HT-29 (cell line): ENCODE measurements at regions not wholly inside any gene's neighbourhood (a gene's known extent, or its start where the extent isn't known, plus 50 kb on each side); places are given as distances from the start of the nearest gene placed in this dataset.

Experiments
- DNase-seq: peaks from one replicate; pipeline ENCODE4 v3.0.0-alpha.2; 2015; ENCODE audit warnings: low spot score

DNA sequence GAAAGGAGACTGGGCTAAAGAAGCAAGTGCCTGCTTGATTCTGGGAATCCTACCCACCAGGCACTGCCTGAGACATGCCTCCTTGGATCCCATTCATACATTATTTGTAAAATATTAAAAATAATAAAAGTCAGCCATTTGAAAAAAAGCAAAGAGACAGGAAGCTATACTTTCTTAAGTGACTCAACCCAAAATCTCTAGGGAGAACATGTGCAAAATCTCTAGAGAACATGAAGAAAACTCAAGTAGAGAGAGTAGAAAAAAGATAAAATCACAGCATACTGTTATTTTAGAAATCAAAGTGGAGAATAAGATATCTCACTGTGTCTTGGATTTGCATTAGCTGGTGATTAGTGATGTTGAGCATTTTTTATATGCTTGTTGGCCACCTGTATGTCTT is 197.2 kb upstream of the GGTLC1 start:
- no peak for DNase-seq

DNA sequence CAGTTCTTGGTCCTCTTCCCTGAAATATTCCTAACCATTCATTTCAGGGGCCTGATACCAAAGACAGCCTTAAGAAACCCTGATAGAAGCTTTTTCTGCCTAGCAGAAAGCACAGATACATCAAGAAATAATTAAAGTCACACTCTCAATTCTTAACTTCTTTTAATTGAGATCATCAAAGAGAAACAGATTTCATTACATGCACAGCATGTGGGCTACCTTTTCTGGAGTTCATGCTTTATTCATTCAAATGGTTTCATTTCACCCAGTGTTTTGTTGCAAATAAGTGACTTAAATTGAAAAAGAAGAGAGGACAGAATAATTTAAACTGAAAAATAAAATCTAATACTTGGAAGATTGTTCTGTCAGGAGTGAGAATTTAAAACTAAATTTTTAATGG is 192.6 kb upstream of the GGTLC1 start:
- DNase-seq, result no peak

DNA sequence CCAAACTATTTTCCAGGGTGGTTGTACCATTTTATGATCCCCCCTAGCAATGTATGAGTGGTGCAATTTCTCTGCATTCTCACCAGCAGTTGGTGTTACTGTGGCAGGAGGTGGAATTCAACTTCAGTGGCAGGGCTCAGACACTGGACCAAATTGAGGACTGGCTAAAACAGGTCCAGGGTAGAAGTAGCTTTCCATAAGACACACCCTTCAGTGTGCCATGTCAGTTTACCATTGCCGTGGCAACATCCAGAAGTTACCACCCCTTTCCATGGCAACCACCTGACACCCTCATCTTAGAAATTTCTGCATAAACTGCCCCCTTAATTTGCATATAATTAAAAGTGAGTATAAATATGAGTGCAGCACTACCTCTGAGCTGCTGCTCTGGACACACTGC is 180.7 kb upstream of the GGTLC1 start:
- no peak for DNase-seq

DNA sequence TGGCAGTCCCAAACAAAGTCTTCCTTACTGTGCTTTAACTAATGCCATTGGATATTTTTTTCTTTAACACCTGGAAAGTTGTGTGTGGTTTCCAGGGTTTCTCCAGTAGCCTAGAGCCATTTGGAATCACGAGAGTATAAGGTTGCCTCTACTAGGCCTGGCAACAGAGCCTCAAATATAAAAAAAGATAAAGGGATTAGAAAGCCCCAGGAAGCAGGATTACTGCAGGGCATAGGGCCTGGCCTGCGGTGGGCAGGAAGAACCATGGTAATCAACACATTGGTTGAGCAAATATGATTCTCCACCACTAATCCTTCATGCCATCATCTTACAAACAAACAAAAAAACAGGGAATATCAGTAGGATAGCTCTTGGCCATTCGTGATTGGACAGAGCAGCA is 177.8 kb upstream of the GGTLC1 start:
- no peak for DNase-seq

DNA sequence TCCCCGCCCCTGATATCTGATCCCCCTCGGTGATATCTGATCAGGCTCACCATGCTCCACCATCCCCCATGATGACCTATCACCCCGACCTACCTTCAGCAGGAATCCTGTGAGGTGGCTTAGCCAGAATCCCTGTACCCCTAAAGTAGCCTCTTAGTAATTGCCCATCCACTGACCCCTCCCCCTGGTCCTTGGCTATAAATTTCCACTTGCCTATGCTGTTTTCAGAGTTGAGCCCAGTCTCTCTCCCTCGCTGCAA is 177.5 kb upstream of the GGTLC1 start:
- DNase-seq, result no peak

DNA sequence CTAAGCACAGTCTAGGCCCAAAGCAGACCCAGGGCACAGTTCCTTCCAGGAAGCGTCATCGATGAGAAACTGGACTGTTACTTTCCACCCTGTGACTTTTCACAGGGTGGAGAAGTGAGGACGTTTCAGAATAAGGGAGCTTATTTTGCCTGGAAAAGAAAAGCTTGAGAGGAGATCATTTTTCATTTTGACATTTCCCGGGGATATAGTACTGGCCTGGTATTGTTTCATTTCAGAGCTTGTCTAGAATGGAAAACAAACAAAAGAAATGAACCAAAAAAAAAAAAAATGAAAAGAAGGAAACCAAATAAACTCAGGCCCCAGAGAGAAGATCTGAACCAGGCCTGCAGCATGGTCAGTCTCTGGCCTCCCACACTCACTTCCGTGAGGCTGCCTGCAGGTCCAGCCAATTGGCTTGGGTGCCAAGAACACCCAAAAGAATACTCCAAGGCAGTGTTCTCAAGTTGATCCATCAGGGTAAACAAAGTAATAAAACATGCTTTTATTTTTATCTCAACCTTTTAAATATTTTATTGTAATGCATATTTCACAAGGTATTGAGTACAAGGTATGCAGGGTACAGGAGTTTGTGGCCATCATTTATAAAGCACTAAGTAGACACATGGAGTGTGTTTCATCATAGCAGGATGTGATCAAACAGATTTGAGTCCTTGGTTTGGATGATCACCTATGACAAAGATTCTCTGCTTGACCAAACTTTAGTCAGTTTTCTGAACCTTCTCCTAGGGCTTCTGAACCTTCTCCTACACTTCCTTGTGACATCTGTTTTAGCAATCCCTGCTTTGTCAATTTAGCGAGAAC is 176.9 kb upstream of the GGTLC1 start:
- DNase-seq, result no peak

DNA sequence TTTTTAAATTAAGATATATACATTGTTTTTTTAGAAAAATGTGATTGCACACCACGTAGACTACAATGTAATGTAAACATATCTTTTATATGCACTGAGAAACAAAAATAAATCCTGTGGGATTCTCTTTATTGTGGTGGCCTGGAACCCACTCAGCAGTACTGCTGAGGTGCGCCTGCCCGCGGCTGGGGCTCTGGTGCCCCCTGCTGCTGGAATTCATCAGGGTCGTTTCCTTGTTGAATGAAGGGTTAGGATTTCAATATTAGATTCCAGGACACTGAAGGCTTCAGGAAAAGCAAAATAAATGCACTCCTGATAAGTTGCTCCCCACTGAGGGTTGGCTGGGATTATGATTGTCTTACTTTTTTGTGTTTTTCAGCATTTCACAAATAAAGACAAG is 175.8 kb upstream of the GGTLC1 start:
- DNase-seq, result peak; percentile 32

DNA sequence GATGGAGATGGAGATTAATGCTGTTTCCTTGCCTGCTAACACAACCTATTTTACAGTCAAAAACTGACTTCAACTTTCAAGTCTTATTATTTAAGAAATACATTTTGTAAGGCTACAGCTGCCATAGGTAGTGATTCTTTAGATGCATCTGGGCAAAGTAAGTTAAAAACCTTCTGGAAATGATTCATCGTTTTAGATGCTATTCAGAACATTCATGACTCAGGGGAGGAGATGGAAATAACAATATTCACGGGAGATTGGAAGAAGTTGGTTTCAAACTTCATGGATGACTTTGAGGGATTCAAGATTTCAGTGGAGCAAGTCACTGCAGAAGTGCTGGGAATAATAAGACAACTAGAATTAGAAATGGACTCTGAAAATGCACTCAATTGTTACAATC is 174.9 kb upstream of the GGTLC1 start:
- no peak for DNase-seq

DNA sequence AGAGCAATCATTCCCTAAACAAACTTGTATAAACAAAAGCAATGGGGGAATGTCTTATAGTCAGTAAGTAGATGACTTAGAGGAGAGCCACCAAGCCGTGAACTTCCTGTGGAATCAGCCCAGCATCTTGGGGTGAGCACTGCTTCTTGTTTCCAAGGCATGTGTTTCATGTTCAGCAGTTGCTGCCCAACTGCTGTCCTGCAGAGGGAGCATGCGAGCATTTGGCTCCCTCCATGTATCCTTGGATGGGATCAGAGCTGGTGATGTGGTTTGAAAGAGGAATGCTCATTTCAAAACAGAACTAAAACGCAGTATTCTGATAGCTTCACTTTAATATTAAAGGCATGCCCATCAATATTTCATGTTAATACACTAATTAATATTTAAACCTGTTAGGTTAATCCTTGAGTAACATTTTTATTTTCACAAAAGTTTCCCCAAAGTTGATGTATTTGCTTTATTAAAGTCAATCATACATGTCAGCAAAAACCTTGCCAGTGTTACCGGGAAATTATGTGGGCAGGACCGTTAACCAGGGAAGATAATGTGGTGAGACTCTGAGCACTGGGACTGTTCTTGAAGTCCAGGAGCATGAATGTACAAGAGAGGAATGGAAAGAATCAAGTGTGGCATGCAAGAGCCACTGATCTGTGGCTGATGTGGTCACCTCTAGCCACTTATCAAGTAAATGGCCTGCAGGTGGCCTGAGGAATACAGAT is 172.1 kb upstream of the GGTLC1 start:
- DNase-seq, result peak; percentile 46

DNA sequence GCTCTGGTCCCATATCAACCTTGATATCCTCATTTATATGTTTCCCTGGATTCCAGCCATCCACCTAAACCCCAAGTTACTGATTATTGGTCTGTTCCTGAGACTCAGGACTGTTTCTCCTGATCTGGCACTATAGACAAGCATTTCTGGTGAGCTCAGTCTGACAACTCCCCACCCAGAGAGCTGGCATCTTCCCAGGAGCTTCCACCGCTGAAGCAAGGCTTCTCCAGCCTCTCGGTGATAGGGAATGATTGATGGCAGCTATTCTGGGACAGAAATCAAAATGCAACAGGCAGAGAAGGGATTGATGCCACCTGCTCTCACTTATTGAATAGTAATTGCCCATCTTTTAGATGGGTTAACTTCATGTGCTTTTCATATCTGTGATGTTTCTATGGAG is 169.7 kb upstream of the GGTLC1 start:
- DNase-seq, result no peak

DNA sequence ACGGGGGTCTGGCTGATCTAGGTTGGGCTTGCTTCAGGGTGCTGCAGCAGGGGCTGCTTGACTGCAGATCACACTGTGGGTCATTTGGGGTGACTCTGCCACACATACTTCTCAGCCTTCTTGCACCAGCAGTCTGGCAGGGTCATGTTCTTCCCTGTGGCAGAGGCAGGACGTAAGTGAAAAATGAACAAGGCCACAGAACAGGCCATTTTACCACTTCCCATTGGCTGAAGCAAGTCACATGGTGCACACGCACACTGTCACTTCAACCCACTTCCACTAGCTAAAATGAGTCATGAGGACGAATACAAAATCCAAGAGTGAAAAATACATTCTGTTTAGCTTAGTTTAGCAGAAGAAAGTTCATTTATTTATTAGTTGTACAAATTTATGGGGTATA is 168.6 kb upstream of the GGTLC1 start:
- DNase-seq, result no peak

DNA sequence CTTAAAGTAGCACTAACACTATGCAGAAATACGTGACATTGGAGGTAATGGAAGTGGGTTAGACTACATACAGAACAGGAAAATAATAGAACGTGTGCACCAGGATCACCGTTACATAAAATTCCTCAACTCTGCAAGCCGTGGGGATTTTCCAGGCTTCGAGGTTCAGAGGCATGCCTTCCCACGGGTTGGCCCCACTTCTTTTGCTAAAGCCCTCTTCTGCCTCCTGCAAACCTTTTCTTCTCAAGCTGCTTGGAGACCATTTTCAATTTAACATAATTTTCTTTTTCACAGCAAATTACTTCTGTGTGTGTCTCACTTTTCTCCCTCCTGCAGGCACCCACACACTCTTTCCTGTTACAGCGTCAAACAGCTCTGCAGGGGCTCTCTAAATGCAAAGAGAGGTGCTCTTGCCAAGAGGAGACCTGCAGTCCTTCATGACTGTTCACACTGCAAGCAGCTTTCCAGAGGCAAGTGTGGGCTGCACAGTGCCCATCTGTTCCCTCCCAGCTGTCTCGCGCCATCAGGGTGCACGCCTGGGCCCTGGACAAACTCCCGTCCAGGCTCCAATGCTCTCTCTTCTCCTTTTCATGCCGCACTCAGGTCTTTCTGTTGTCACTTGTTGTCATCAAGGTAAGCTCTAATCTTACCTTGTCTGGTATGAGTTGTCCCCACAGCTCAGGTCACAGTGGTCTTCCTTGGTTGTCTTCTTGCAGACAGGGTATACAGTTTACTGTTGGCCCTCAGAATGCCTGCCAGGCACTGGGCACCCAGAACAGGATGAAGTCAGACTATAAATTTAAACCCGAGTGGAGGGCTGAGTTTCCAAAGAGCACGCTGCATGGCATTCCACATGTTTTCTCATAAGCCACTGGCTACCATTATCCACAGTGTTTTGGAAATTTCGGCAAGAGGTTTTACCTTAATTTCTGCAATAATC is 164.8 kb upstream of the GGTLC1 start:
- no peak for DNase-seq

DNA sequence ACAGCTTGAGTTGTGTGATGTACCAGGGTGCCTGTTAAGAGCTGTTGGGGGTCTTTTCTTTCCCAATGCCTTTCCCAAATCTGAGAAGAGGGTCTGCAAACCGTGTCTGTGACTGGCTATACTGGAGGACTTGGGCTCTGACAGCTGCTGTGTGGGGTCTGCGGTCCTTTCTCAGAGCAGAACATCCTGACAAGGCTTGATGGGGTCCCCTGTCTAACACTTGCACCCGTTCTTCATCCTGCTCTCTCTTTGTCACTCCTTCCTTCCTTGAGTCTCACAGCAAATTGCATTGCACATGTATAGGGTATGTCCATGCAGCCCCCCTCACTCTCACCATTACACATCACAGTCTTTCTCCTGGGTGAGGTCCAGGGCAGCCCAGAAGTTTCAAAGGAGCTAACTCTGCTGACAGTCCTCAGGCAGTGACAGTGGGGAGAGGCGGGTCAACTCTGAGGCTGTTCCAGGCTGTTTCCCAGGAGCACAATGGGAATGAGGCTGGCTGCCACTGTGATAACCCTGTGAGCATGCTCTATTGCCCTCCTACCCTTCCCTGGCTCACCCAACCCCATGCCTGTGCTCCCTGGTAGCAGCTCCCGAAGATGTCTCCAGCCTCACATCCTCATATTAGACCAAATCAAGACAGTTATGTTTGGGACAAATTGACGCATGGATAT is 163.2 kb upstream of the GGTLC1 start:
- DNase-seq, result no peak

DNA sequence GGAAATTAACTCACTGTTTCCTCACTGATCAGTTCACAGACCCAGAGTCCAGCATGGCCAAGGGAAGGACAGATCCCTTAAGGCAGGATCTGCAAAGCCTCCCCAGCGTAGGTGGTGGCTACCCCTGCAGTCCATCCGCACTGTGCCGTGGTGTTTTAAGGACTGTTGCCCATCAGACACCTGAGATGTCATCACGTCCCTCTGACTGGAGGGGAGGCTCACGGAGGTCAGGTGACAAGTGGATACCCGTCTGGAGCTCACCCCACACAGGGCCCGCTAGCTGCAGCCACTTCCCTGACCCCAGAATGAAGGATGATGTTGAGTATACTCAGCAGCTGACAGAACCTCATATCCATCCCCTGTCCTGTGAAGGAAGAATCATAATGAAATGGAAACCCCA is 161.8 kb upstream of the GGTLC1 start:
- no peak for DNase-seq

DNA sequence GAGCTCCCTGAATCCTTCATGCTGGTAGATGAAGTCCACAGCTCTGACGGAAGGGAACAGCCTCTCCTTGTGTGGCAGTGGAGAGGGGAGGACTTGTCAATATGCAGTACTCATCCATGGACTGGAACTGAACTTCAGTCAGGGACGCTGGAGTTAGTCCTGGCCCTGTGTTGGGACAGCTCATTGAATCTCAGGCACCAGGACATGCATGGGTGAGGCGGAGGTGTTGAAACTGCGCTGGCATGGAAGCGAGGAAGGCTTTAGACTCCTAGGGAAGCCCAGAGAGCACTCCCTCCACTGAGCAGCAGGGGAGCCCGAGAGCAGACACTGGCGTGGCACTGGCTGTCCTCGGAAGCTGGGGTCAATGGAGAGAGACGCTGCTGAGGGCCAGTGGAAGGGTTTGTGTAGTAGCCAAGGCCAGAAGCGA is 161.3 kb upstream of the GGTLC1 start:
- DNase-seq, result peak; percentile 36

DNA sequence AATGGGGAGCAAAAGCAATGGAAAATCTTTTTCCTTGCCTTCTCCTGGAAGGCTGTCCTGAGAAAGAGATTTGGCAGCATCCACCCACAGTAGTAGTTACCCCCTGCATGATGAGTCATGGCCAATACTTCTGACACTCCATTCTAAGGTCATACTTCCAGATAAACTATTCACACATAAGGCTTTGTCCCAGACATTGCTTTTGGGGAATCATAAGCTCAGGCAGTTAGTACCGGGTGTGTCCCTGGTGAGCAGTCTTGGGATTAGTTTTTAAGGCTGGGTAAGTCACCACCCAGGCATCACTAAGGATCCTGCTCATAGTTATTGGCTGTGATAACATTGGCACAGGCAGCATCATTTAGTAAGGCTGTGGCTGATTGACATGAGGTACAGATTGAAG is 160.6 kb upstream of the GGTLC1 start:
- no peak for DNase-seq

DNA sequence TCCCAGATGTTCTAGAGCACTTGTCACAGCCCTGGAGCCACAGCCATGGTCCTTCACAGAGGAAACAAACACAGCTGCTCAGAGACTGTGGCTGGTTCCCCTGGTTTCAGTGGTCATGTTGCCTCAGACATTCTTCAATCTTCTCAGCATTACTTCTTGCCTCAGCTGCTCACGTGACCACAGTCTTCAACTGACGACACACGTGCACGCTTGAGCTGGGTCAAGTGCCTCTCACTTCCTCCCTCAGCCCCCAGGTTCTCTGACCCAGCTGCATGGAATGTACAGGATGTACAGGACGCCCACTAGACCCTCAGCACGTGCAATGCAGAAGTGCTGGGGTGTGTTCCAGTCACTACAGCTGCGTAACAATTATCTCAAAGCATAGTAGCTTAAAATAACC is 159.8 kb upstream of the GGTLC1 start:
- no peak for DNase-seq

DNA sequence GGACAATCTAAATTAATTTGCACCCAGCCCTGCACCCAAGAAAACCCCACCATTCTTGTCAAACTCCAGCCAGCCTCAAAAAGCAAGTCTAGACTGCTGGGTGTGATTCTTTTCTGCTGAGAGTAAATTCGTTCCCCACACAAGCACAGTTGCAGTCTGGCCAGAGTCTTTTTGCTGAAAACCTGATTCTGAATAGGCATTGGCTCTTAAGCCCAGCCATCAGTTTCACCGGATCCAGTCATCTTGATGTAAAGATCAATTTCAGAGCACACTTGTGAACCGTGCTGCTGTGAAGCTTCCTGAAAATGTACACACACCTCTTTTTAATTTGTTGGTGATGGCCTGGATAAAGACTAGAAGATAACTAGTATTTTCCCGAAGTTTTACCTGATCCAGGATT is 159.4 kb upstream of the GGTLC1 start:
- no peak for DNase-seq

DNA sequence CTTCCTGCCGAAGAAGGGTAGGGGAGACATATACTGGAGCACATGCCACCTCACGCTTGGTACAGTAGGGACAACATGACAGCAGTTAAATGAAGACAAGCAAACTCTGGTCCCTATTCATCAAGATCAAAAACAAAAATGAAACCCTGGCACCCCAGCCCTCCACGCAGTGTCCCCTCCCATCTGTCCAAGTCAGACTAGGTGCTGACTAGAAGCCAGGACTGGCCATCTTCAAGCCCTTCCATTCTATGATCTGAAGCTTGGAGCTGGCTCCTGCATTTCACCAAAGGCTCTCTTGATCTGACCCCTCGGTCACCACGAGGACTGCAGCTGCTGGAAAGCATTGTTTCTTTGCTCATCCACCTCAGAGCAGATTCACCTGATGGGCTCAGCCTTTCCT is 158.9 kb upstream of the GGTLC1 start:
- no peak for DNase-seq

DNA sequence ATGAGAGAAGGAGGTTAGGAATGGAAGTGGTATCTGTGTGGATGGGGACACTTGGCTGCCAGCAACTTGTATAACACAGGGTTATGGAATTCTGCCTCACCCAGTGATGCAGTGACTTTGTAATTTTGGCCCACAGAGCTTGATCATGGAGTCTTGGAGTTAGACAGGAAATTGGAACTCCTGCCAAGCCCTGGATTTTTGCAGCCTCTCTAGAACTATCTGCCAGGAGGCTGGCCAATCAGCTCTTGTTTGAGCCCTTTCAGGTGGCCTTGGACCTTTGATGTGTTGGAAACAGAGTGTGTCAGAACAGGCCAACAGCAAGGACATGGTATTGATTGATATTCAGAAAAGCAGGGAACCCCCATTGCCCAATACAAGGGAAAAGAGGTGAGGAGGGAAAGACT is 157.7 kb upstream of the GGTLC1 start:
- no peak for DNase-seq

DNA sequence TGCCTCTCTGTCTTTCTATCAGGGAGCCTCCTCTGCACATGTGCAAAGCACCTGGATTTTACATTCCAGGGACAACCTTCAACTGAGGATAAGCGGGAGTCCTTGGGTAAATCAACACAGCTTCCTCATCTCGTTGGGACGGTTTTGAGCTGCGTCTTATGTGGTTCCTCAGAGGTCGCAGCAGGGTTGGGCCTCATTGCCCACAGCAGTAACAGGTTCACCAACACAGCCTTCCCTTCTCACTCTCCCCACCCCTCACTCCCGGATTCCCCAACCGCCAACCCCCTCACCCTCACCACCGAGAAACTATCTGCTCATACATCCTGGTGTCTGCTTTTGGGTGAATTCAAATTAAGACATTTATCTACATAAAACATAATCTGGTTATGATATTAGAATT is 155.8 kb upstream of the GGTLC1 start:
- DNase-seq, result no peak

DNA sequence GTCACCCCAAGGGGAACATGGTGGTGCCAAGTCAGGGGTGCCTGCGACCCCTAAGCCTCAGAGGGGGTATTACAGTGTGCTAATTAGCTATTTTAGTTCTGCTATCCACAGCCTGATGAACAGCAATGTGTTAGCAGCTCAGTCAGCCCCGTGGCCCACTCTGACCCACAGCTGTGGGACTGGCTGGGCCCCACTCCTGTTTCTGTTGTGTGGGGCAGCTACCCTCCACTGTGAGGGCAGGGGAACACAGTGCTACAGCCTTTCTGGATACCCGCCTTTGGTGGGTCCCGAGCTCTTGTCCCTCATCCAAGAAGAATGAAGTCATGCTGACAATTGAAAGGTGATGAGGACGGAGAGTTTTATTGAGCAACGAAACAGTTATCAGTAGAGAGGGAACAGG is 152.5 kb upstream of the GGTLC1 start:
- no peak for DNase-seq
